Parathyroid adenoma (tissue), 2 donors: ENCODE measurements at regions not wholly inside any gene's neighbourhood (a gene's known extent, or its start where the extent isn't known, plus 50 kb on each side); places are given as distances from the start of the nearest gene placed in this dataset.

Source experiments
- H2AFZ ChIP-seq: fragments of 300-600 bp; sonication (generic); one replicate; pipeline ENCODE4 v1.7.0; 2017; ENCODE audit warnings: antibody characterized with exemption, mild to moderate bottlenecking
- H3K27ac ChIP-seq: fragments of 300-600 bp; sonication (generic); one replicate; pipeline ENCODE4 v1.7.0; 2017
- H3K27me3 ChIP-seq: fragments of 300-600 bp; sonication (generic); one replicate; pipeline ENCODE4 v1.7.0; 2017; ENCODE audit warnings: low read length; ENCODE audit not compliant: control insufficient read depth, insufficient read depth
- H3K36me3 ChIP-seq: fragments of 300-600 bp; sonication (generic); one replicate; pipeline ENCODE4 v1.7.0; 2017; ENCODE audit warnings: low read length; ENCODE audit not compliant: control insufficient read depth, insufficient read depth
- H3K4me1 ChIP-seq: fragments of 300-600 bp; sonication (generic); one replicate; pipeline ENCODE4 v1.7.0; 2017; ENCODE audit warnings: control low read depth
- H3K4me2 ChIP-seq: fragments of 300-600 bp; sonication (generic); one replicate; pipeline ENCODE4 v1.7.0; 2017; ENCODE audit warnings: low read length
- H3K4me3 ChIP-seq: fragments of 300-600 bp; sonication (generic); one replicate; pipeline ENCODE4 v1.7.0; 2017; ENCODE audit warnings: low read depth, low read length
- H3K79me2 ChIP-seq: fragments of 300-600 bp; sonication (generic); one replicate; pipeline ENCODE4 v1.7.0; 2017; ENCODE audit warnings: control low read depth
- H3K9ac ChIP-seq: fragments of 300-600 bp; sonication (generic); one replicate; pipeline ENCODE4 v1.7.0; 2017; ENCODE audit warnings: mild to moderate bottlenecking
- H3K9me3 ChIP-seq: fragments of 300-600 bp; sonication (generic); one replicate; pipeline ENCODE4 v1.7.0; 2017; ENCODE audit warnings: low read length; ENCODE audit not compliant: control insufficient read depth
- CTCF ChIP-seq: fragments of 300-600 bp; sonication (generic); IDR thresholded peaks from one replicate; pipeline ENCODE4 v1.7.0; 2017; ENCODE audit warnings: antibody characterized with exemption, mild to moderate bottlenecking
- donor health status: primary hyperparathyroidism.

- Histone ChIP-seq H3K4me3 (no peak overlapping the region), H3K4me1 (no peaks in the 10 kb centered on the region), H2AFZ (no peak overlapping the region), H3K27me3 (no peaks in the 10 kb centered on the region), H3K27ac (no peak overlapping the region), H3K36me3 (no peaks in the 10 kb centered on the region), H3K79me2 (no peaks in the 10 kb centered on the region), H3K9ac (no peak overlapping the region), H3K4me2 (no peak overlapping the region), H3K9me3 (no peaks in the 10 kb centered on the region)
- no peak for TF ChIP-seq CTCF
Observed at GRCh38 chr3:147222291-147222690, 184.1 kb downstream of the ZIC4 start.

GRCh38 chr3:147218965-147219364 is 187.4 kb downstream of the ZIC4 start:
- H2AFZ ChIP-seq: no peak overlapping the region
- no peaks in the 10 kb centered on the region for H3K79me2 ChIP-seq
- H3K27ac ChIP-seq: no peak overlapping the region
- H3K27me3 ChIP-seq: no peaks in the 10 kb centered on the region
- no peak overlapping the region for H3K4me3 ChIP-seq
- no peak for TF ChIP-seq CTCF
- H3K9ac ChIP-seq: no peak overlapping the region
- H3K4me1 ChIP-seq: no peaks in the 10 kb centered on the region
- no peak overlapping the region for H3K4me2 ChIP-seq
- H3K9me3 ChIP-seq: no peaks in the 10 kb centered on the region
- H3K36me3 ChIP-seq: no peaks in the 10 kb centered on the region

DNA sequence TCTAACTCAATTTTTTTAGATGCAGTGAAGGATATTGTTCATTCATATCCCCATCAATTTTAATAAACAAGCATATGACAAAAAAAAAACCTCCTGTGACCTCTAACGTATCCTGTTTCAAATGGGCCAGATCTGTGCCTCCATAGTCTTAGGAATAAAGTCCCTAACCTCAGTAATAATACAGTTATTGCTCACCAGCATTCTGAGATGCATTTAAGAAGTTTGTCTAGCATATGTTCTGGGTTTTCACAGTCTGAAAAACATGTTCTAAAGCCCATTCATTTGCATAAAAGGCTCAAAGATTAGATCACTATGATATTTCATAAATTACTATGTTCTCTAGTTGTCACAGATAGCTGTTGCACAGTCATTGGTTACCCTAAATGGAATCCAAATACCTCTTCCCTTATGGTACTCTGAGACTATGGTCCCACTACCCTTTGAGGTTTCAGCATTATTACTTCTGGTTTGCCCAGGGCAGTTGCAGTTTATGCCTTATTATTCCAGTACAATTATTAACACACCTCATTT is 190.1 kb downstream of the ZIC4 start:
- TF ChIP-seq CTCF: no peak
- H3K4me1 ChIP-seq: no peaks in the 10 kb centered on the region
- H3K4me3 ChIP-seq: no peak overlapping the region
- H3K4me2 ChIP-seq: no peak overlapping the region
- H3K9ac ChIP-seq: no peak overlapping the region
- no peaks in the 10 kb centered on the region for H3K79me2 ChIP-seq
- H2AFZ ChIP-seq: no peak overlapping the region
- no peaks in the 10 kb centered on the region for H3K27me3 ChIP-seq
- no peak overlapping the region for H3K27ac ChIP-seq
- H3K36me3 ChIP-seq: no peaks in the 10 kb centered on the region
- H3K9me3 ChIP-seq: no peaks in the 10 kb centered on the region

DNA sequence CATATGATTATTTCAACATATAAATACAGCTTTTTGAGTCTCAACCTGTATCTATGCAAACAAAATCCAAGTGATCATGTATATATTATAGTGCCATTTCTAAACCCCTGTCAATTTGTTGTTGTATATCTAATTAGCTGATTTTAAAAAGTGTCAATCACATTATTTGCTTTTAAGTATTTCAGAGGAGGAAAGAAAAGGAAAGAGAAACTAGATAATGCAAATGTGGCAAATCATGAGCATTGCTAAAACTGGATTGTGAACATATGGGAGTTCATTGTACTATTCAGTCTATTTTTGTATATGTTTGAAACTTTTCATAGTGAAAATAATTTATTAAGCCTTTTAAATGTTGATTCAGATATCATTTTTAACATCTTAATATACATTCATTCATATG is 190.7 kb downstream of the ZIC4 start:
- Histone ChIP-seq H3K4me3 (no peak overlapping the region), H3K36me3 (no peaks in the 10 kb centered on the region), H3K9me3 (no peaks in the 10 kb centered on the region), H3K27ac (no peak overlapping the region), H3K27me3 (no peaks in the 10 kb centered on the region), H3K4me2 (no peak overlapping the region), H3K4me1 (no peaks in the 10 kb centered on the region), H2AFZ (no peak overlapping the region), H3K9ac (no peak overlapping the region), H3K79me2 (no peaks in the 10 kb centered on the region)
- no peak for TF ChIP-seq CTCF

DNA sequence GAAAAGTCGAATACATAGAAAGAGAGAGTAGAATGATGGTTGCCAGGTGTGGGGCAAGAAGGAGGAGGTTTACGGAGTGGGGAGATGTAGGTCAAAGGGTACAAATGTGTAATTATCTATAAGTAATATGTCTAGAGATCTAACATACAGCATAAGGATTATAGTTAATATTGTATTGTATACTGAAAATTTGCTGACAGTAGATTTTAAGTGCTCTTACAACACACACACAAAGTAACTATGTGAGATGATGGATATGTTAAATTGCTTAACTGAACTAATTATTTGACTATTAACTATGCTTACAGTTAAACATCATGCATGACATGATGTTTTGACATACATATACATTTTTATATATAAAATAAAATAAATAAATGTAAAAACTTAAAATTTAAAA is 192.7 kb downstream of the ZIC4 start:
- no peak for TF ChIP-seq CTCF
- Histone ChIP-seq H2AFZ (no peak overlapping the region), H3K9ac (no peak overlapping the region), H3K4me1 (no peaks in the 10 kb centered on the region), H3K4me2 (no peak overlapping the region), H3K27ac (no peak overlapping the region), H3K9me3 (no peaks in the 10 kb centered on the region), H3K27me3 (no peaks in the 10 kb centered on the region), H3K36me3 (no peaks in the 10 kb centered on the region), H3K4me3 (no peak overlapping the region), H3K79me2 (no peaks in the 10 kb centered on the region)
